Dermis blood vessel endothelial cell (primary cell): ENCODE measurements at regions not wholly inside any gene's neighbourhood (a gene's known extent, or its start where the extent isn't known, plus 50 kb on each side); places are given as distances from the start of the nearest gene placed in this dataset.
"Not testable (repeated sequence)": the region's sequence is repeated elsewhere in the genome, so short reads cannot be mapped to it uniquely, and the experiment has no call there.

Experiments used
- DNase-seq: peaks from one replicate; pipeline ENCODE4 v3.0.0; 2010

DNA sequence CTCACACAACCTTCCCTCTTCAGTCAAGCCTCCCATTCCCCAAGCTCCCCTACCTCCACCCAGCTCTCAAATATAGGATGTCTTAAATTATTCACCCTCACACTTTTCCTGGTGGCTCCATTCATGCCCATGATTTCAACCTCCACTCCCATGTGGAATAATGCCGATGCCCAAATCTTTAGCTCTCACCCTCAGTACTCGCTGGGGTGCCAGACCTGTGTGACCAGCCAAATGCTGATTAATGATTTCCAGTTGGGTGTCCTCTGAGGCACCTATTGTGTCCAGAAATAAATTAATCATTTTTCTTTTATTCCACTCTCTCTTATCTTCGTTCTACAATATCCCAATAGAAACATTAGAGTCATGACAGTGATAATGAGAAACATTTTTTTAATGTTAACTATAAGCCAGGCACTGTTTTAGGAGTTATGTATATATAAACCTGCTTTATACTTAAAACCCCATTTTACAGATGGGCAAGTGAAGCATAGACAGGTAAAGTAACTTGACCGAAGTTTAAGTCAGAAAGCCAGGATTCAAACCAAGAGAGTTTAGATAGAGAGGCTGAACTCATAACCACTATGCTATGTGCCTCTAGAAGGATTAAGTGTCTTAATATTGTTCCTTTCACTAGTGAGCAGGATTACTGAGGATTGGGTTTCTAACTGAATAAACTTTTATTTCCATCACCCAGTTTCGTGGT lies 209.7 kb downstream of the DUSP10 start:
- DNase-seq: no peak

DNA sequence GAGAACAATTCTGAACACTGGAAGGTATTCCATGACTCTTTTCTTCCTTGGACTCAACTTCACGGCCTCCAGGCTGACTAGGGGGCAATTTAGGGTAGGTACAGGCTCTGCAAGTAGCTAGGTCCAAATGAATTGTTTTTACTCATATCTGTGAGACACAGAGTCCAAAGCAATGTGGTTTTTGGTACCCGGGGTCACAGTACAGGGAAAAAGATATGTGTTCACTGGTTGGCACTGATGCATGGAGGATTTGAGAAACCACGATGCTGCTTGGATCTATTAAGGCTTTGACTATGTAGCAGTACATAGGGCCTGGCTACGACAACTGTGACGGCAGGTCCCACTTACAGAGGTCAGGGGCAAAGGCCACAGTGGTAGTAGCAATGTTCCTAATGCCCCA lies 200.6 kb downstream of the DUSP10 start:
- no peak for DNase-seq

DNA sequence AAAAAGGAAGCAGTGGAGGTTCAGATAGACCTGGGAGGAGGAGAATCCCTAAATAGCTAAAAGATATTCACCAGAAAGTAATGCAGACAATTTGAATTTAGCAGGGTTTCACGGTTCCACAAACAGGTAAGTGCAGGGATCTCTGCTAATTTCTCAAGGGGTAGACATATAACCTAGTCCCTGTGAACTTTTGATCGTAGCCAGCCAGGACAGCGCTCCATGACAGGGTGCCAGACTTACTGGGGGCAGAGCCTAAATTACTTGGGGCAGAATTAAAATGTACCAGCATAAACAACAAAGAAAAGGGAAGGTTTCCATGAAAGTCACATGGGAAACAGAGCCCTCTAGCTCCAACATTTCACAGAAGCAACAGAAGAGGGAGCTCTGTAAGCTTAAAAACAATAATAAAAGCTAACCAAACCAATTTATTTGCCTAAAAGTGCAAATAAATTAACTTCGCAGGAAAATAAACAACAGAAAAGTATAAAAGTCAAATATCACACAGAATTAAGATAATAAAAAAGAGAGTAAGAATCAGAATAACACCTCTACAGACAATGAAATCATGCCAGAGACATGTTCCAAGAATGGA lies 198.3 kb downstream of the DUSP10 start:
- peak; percentile 45 for DNase-seq

DNA sequence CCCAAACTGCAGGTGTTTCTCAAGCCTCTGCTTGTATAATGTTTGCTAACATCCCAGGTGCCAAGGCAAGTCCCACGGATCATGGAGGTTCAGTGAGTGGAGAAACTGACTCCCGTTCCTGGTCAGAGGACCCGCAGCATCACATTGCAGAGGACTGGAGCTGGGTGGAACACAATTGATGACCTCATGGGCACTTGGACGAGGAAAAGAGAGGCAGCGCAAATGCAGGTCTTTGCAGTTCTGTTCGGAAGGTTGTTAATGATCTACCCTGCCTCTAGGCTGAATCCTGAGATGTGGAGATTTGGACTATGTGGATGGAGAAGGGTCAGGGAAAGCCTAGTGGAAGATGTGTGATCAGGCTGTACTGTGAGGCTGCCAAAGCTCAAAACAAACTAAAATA lies 192.9 kb downstream of the DUSP10 start:
- no peak for DNase-seq

DNA sequence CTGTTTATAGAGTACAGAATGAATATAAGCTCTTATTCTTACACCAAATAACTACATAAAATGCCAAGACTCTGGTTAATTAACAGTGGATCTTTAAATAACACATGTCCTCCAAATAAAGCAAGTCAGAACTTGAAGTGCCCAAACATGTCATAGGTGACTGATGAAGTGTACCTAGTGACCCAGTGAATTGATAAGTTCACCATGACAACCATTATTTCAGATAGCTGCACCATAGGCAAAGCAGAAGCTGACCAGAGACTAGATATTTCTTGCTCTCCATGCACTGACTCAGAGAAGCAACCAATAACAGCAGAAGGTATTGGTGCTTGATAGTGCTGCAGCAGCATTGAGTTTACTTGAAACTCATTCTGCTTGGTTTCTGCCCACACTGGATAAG lies 192.1 kb downstream of the DUSP10 start:
- DNase-seq: no peak

DNA sequence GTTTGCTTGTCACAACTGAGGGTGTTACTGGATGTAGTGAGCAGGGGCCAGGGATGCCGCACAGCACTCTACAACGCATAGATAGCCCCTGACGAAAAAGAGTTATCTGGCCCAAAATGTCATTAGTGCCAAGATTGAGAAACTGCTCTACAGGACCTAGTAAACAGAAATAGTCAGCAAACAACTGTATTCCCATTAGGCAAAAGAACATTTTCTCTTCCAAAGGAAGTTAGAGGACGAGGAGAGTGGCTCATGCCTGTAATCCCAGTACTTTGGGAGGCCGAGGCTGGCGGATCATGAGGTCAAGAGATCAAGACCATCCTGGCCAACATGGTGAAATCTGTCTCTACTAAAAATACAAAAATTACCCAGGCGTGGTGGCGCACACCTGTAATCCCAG lies 189.1 kb downstream of the DUSP10 start:
- DNase-seq: not testable (repeated sequence)

DNA sequence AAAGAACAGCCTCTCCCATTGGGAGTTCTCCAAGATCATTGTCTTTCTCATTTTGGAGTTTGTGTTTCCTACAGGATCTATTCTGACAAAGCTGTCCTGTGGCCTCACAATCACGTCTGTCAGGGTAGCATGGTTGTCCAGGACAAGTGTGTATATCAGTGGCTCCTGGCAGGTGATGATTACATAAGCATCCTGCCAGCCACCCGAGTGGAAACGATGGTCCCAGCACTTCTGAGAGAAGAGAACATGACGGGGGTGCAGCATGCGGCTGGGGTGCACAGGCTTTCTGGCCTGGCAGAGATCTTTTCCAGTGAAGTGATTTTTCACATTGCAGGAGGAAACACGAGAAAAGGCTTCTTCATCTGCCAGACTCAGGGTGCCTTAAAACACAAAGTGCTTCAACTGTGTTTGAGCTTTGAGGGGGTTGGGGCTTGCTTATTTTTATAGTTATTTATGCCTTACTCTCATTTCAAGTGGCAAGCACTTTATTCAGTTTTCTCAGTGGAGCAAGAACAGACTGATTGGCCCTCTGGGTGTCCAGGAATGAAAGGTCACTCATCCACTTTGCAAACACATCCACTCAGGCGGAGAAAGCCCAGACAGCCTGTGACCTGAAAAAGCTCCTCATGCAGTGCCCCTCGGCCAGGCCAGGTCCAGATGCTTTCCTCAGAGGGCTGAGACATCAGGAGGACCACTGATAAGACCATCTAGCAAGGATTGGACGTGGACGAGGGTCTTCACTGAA lies 186.0 kb downstream of the DUSP10 start:
- DNase-seq: no peak

DNA sequence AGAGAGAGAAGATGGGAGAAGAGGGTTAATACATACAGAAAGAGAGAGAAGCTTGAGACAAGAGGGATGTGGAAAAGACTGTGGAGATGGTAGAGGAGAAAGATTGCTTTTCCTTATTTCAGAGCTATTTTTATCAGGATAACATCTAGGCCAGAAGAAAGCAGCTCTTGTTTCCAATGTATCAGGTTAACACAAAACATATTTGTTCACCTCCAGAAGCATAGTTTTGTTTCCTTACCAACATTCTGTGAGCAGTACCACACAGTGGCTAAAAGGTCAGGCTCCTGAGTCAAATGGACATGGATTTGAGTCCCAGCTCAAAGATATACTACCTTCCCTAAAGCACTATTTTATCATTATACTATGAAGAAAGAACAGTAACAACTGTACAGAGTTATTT lies 185.5 kb downstream of the DUSP10 start:
- no peak for DNase-seq

DNA sequence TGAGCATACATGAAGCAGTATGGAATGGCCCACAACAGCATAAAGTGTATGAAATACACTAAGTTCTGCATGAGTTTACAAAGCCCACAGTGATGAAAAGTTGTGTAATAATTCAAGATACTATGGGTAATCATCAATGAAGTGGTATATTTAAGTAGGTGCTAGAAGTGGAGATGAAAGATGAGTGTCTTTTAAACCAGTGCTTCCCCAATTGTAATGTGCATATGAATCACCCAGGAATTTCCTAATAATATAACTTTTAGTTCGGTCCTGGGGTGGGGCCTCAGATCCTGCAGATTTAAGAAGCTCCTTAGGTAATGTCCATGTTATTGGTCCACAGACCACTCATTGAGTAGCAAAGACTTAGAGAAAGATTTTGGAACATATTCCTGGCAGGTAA lies 184.9 kb downstream of the DUSP10 start:
- DNase-seq: no peak

DNA sequence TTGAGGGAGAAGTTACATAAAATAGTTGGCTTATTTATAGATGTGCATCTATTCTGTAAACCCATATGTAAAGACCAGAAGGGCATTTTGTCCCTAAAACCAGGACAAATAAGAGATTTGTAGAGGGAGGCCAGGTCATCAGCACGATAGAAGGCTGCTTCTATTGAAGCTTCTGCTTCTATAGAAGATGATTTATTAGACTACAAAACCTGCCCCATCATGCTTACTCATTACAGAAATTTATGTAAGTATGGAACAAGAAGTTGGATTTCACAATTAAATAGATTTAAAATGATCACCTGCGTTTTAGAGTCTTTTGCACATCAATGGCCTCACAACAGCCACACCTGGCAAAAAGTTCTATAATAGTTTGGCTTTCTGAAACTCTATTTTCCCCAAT lies 183.5 kb downstream of the DUSP10 start:
- DNase-seq: no peak

DNA sequence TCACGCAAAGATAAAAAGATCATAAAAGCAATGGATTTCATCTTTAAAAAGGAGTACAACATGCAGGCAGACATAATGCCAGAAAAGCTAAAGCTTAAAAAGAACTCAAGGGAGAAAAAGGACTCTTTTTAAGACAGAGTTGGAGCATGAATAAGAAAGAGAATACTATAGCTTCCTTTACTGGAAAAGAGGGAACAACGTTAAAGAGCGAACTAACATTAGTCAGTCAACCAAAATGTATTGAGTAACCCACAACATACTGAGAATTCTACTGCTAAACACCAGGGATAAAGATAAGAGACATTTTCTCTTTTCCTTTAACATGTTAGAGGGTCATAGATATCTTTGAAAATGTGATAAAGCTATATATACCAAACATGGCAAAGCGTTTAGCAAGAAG lies 182.0 kb downstream of the DUSP10 start:
- DNase-seq: no peak

DNA sequence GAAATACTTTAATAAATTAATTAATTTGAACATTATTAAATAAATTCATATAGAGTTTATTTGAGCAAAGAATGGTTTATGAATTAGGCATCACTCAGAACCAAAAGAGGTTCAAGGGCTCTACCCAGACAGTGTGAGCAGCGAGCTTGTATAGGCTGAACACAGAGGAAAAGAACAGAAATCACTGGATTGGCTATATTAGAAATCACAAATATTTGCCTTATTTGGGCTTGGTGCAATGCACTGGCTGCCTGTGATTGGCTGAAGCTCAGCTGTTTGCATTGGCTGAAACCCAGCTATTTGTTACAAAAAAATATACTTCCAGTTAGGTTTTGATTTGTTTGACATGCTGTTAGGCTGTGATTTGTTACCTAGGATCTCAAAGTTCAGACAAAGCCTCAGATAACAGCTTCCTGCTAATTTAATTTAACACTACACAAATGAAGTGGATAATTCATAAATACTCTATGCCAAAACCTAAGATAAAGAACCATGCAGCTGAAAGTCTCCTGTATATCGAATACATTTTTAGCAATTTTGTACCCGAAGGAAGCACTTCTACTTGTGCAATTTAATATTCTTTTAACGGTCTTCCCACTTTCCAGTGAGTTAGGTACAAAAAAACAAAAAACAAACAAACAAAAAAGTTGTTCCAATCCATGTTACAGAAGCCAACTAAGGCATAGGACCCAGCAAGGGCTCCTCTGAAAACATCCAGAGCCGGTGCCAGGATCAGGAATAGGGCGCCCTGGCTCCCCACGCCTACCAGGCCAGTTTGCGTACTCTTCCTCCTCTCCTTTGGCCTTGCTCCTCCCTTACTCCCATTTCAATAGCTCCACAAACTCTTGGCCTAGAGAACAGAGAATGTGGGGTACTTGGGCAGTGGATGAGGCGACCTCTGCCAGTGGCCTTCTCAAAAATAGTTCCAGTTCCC lies 179.1 kb downstream of the DUSP10 start:
- DNase-seq: no peak

DNA sequence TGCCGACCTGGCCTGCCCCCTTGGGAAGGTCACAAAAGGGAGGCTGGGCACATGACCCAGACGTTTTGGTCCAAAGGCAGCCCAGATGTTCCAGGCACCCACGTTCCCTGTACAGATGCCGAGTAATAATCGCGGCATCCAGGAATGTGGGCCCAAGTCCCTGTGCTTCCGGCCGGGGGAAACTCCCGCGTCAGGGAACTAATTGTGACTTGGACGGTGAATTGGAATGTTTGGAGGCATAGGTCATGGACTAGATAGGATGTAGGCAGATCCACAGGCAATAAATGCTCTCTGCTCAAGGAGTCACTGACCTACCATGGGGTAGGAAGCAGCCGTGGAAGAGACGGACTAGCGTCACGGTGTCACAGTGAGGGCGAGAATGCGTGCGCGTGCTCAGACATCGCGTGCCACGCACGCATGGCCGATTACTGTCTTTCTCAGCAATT lies 178.4 kb downstream of the DUSP10 start:
- DNase-seq: no peak

DNA sequence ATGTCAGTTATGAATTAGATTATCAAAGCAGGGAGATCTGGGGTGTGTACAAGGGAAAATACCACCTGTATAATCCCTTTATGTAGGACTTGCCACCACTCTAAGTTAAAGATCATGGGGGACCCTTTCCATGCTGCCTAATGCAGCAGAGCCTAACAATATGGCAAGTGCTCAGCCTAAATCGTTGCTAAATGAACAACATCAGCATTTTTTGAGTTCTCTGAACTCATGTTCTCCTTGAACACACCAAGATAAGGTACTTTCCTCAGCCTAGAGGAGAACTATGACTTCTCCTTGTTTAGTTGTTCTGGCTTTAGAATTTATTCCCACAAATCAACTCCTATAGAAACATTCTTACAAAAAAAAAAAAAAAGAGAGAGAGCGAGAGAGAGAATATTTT lies 177.0 kb downstream of the DUSP10 start:
- DNase-seq: no peak

DNA sequence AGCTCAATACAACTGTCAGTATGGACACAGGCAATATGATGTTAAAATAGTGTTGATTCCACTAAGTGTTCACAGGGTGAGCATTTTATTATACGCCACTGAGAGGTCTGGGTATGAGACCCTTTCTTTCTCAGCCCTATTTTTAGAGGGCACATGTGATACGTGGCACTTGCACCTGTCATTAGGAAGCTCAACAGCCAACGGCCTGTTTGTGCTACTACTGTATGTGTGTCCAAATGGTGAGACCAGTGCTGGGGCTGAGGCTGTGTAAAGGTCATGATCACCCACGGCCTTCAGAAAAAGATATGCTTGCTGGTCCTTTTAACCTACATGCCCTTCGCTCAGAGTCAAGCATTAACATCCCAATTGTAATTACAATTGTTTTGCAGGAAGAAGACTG lies 176.2 kb downstream of the DUSP10 start:
- no peak for DNase-seq

DNA sequence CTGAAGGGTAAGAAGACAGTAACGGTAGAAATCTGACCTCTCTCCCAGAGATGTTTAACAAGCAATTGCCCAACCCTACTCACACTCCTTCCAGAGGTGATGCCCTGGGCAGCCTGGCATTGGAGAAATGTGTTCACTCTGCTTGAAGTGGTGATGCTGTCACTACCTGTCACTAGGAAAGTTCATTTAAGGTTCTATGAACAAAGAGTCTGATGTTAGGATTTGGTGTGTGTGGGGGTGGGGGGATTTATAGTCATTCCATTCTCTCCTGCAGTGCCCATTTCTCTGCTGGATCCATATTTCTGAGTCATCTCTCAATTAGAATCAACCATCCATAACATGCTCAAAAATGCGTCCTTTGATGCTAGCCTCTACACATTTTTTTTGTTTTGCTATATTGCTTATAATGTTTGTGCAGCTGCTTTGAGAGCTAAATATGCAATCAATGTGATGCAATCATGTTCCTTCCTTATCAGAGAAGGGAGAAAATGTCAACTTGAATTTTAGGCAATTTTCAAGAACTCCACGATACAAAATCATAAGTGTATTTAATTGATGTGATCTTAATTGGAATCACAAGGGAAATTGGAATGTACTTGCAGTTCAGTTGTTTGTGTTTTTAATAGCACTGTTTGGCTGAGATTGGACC lies 173.9 kb downstream of the DUSP10 start:
- DNase-seq: no peak

DNA sequence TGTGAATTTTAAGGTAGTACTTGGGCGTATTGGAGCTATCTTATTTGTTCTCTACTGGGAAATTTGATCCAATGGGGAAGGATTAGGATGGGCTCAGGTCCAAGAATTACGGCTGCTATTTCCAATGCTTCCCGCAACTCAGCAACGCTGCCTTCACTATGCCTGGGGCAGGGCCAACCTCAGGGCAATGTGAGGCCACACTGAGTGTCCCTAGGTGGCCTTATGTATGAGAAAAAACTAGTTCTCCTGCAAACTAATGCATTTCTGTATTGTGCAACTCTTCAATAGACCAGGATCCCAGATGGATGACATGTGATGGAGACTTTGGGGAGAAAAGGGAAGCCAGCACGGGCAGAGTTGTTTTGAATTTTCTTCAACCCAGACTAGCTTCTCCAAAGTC lies 168.1 kb downstream of the DUSP10 start:
- no peak for DNase-seq

DNA sequence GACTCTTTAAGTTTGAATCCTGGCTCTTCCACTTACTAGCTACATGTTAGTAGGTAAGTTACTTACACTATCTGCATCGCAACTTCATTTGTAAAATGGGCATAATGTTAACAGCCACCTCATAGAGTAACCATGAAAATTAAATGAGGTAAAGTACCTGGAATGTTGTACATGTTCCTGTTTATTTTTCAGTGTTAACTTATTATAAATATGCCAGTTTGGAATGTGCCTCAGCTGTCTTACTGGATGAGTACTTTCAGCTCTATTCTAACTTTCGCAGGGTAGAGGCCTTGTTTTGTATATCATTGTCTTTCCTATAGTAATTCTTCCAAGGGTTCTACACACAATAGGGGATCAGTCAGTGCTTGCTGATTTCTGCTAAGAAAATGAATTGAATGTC lies 167.4 kb downstream of the DUSP10 start:
- no peak for DNase-seq

DNA sequence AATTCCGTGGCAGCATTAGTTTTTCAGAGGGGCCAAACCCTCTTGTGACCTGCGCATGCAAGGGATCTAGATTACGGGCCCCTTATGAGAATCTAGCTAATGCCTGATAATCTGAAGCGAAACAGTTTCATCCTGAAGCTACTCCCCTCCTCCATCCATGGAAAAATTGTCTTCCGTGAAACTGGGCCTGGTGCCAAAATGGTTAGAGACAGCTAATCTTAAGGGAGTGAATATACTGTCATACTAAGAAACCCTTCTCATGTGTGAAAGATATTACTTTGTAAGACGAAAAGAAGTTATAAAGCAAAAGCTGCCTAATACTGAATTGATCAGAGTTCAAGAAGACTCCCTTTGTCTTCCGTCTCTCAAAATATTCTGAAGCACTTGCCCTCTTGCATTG lies 166.3 kb downstream of the DUSP10 start:
- DNase-seq: no peak

DNA sequence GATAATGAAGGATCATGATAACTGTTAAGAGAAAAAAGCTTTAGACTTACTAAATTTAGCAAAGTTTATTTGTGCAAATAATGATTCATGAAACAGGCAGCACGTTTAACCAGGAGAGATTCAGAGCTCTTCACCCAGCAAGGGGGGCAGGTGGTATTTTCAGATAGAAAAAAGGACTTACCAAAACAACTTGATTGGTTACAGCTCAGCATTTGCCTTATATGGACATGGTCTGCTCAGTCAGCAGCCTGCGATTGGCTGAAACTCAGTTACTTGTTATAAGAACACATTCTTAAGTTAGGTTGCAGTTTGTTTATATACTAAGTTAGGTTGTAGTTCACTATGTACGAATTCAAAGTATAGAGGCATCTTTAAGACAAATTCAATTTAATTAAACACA lies 165.6 kb downstream of the DUSP10 start:
- DNase-seq: peak; percentile 3

DNA sequence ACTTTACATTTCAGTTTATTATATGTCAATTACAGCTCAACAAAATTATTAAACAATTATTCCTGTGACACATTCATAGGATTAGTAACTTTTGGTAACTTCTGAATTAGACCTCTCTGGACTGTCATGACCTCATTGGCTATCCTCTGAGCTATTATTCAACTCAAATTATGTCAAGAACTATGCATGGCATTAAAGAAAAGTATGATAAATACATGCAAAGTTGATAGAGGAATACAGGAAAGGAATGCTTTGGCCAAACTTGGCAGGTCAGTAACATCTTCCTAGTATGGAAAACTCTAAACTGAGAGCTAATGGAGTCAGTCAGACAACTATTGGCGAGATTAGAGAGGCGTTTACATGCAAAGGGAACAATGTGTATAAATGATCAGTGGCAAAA lies 158.4 kb downstream of the DUSP10 start:
- no peak for DNase-seq

DNA sequence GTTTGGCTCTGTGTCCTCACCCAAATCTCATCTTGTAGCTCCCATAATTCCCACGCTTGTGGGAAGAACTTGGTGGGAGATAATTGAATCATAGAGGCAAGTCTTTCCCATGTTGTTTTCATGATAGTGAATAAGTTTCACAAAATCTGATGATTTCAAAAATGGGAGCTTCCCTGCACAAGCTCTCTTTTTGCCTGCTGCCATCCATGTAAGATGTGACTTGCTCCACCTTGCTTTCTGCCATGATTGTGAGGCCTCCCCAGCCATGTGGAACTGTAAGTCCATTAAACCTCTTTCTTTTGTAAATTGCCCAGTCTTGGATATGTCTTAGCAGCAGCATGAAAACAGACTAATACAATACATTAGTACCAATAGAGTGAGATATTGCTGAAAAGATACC lies 154.9 kb downstream of the DUSP10 start:
- not testable (repeated sequence) for DNase-seq
